Neuronal stem cell (in vitro differentiated cells): ENCODE measurements at regions not wholly inside any gene's neighbourhood (a gene's known extent, or its start where the extent isn't known, plus 50 kb on each side); places are given as distances from the start of the nearest gene placed in this dataset.

Source experiments
- DNase-seq: peaks from one replicate; pipeline ENCODE4 v3.0.0-alpha.2; 2013; ENCODE audit warnings: low spot score
- H2AFZ ChIP-seq: one replicate; pipeline ENCODE4 v1.6.1; 2013; ENCODE audit warnings: mild to moderate bottlenecking, low read length, inconsistent platforms
- H2AK5ac ChIP-seq: 2 replicates; pipeline ENCODE4 v1.6.1; 2013; ENCODE audit warnings: low read depth, mild to moderate bottlenecking, inconsistent platforms, low read length, moderate library complexity, mixed read lengths
- H2BK120ac ChIP-seq: 2 replicates; pipeline ENCODE4 v1.6.1; 2013; ENCODE audit warnings: low read depth, mild to moderate bottlenecking, inconsistent platforms, low read length, moderate library complexity, mixed read lengths
- H2BK12ac ChIP-seq: one replicate; pipeline ENCODE4 v1.6.1; 2013; ENCODE audit warnings: low read length, inconsistent platforms
- H2BK15ac ChIP-seq: 2 replicates; pipeline ENCODE4 v1.6.1; 2013; ENCODE audit warnings: mild to moderate bottlenecking, low read length, inconsistent platforms, mixed read lengths
- H2BK5ac ChIP-seq: one replicate; pipeline ENCODE4 v1.6.1; 2013; ENCODE audit warnings: inconsistent platforms, mild to moderate bottlenecking, low read length, moderate library complexity
- H3K14ac ChIP-seq: one replicate; pipeline ENCODE4 v1.6.1; 2013; ENCODE audit warnings: low read length, inconsistent platforms
- H3K18ac ChIP-seq: 2 replicates; pipeline ENCODE4 v1.6.1; 2013; ENCODE audit warnings: low read length, inconsistent platforms
- H3K23ac ChIP-seq: 2 replicates; pipeline ENCODE4 v1.6.1; 2013; ENCODE audit warnings: low read depth, mild to moderate bottlenecking, mixed read lengths, low read length, inconsistent platforms; ENCODE audit not compliant: poor library complexity
- H3K27ac ChIP-seq: replicated peaks from 3 replicates; pipeline ENCODE4 v1.5.1; 2013; ENCODE audit warnings: low read length, inconsistent platforms
- H3K27me3 ChIP-seq, 3 experiments: 2 replicates each; pipeline ENCODE4 v1.6.1; 2013; ENCODE audit warnings: low read length in 3 of 3, mild to moderate bottlenecking in 2 of 3, inconsistent platforms in 1 of 3, low read depth in 1 of 3, mixed read lengths in 1 of 3, moderate library complexity in 1 of 3; ENCODE audit not compliant: control insufficient read depth in 3 of 3, insufficient read depth in 3 of 3
- H3K36me3 ChIP-seq, 2 donors: replicated peaks in 1 of 2; 2 replicates each; pipeline ENCODE4 v1.6.1; 2013; ENCODE audit warnings: low read length in 2 of 2; ENCODE audit not compliant: control insufficient read depth in 2 of 2, insufficient read depth in 2 of 2
- H3K4ac ChIP-seq: 2 replicates; pipeline ENCODE4 v1.6.1; 2013; ENCODE audit warnings: inconsistent platforms, mild to moderate bottlenecking, low read length, moderate library complexity
- H3K4me1 ChIP-seq, 2 donors: 1 replicate in 1 of 2; 2 replicates in 1 of 2; pipeline ENCODE4 v1.6.1; 2013; ENCODE audit warnings: low read length in 2 of 2, low read depth in 1 of 2; ENCODE audit not compliant: control insufficient read depth in 2 of 2, insufficient read depth in 1 of 2
- H3K4me2 ChIP-seq: one replicate; pipeline ENCODE4 v1.6.1; 2013; ENCODE audit warnings: mild to moderate bottlenecking, low read length, inconsistent platforms; ENCODE audit not compliant: insufficient read depth, poor library complexity, severe bottlenecking
- H3K4me3 ChIP-seq, 2 donors: 2 replicates each; pipeline ENCODE4 v1.5.1; 2013; ENCODE audit warnings: low read length in 2 of 2, mild to moderate bottlenecking in 2 of 2, inconsistent platforms in 1 of 2, moderate library complexity in 1 of 2
- H3K79me1 ChIP-seq: one replicate; pipeline ENCODE4 v1.6.1; 2013; ENCODE audit warnings: low read depth, mild to moderate bottlenecking, inconsistent platforms, low read length, moderate library complexity
- H3K9ac ChIP-seq: one replicate; pipeline ENCODE4 v1.6.1; 2013; ENCODE audit warnings: mild to moderate bottlenecking, low read depth, low read length, inconsistent platforms; ENCODE audit not compliant: poor library complexity
- H3K9me3 ChIP-seq, 2 donors: replicated peaks in 1 of 2; 2 replicates each; pipeline versions ENCODE3 to v1.6.1; 2013; ENCODE audit warnings: low read length in 2 of 2, mild to moderate bottlenecking in 2 of 2, inconsistent platforms in 1 of 2, low read depth in 1 of 2, mixed read lengths in 1 of 2, moderate library complexity in 1 of 2; ENCODE audit not compliant: control insufficient read depth in 2 of 2, insufficient read depth in 1 of 2
- H4K8ac ChIP-seq: one replicate; pipeline ENCODE4 v1.6.1; 2013; ENCODE audit warnings: low read depth, mild to moderate bottlenecking, inconsistent platforms, low read length, moderate library complexity
- H4K91ac ChIP-seq: one replicate; pipeline ENCODE4 v1.6.1; 2013; ENCODE audit warnings: low read length, low read depth, mild to moderate bottlenecking, inconsistent platforms; ENCODE audit not compliant: poor library complexity
- WGBS, 2 donors: extraction: QIAGEN DNeasy Blood & Tissue Kit; methylation state at CpG; one replicate each; pipeline ENCODE4 v1.1.7; 2013; ENCODE audit warnings: missing lambda C conversion rate in 2 of 2, mixed read lengths in 1 of 2; ENCODE audit not compliant: insufficient read length in 2 of 2, insufficient replicate concordance in 1 of 2; ENCODE audit errors: extremely low coverage in 2 of 2; 5-methylcytosine and 5-hydroxymethylcytosine counted together

GRCh38 chr17:31595666-31596381, 204.3 kb downstream of the RAB11FIP4 start:
- H3K4ac ChIP-seq, result no peak overlapping the region
- peaks cover 0 to 5% of the 10 kb centered on the region in 2 donors for H3K4me1 ChIP-seq
- no peaks in the 10 kb centered on the region for H3K36me3 ChIP-seq
- H3K9ac ChIP-seq, result no peak overlapping the region
- H3K4me3 ChIP-seq, result no peak overlapping the region
- no peak overlapping the region for H3K27ac ChIP-seq
- no peak overlapping the region for H2BK120ac ChIP-seq
- H2AK5ac ChIP-seq, result no peak overlapping the region
- peak overlapping the region; percentile 14 for H4K91ac ChIP-seq
- DNase-seq, result no peak
- H3K27me3 ChIP-seq, result no peaks in the 10 kb centered on the region
- no peak overlapping the region for H2BK5ac ChIP-seq
- no peak overlapping the region for H3K18ac ChIP-seq
- no peak overlapping the region for H4K8ac ChIP-seq
- H3K9me3 ChIP-seq, result no peaks in the 10 kb centered on the region
- no peak overlapping the region for H3K23ac ChIP-seq
- H3K79me1 ChIP-seq, result no peaks in the 10 kb centered on the region
- no CpG with 5 or more reads among the region's 10 CpGs for WGBS, 2 donors
- peak overlapping the region; percentile 81 for H2AFZ ChIP-seq
- no peak overlapping the region for H3K4me2 ChIP-seq
- H3K14ac ChIP-seq, result no peak overlapping the region
- no peak overlapping the region for H2BK12ac ChIP-seq
- H2BK15ac ChIP-seq, result no peak overlapping the region

DNA sequence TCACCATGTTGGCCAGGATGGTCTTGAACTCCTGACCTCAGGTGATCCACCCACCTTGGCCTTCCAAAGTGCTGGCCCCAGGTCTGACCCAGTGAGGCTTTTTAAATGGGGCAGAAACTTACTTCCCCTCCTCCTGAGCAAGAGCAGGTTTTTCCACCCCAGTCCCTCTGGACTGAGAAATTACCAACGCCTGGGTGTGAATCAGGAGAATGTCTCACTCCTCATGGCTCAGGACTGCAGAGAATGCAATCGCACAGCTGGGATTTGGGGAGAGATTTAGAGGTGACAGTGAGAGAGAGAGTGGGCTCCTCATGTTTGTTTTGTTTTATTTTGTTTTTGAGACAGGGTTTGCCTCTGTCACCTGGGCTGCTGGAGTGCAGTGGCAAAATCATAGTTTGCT, 203.6 kb downstream of the RAB11FIP4 start:
- Histone ChIP-seq H2BK5ac (no peak overlapping the region), H3K23ac (no peak overlapping the region), H2BK120ac (no peak overlapping the region), H4K8ac (no peak overlapping the region), H2BK12ac (no peak overlapping the region), H3K27me3 (no peaks in the 10 kb centered on the region), H3K4me2 (no peak overlapping the region), H2AFZ (no peak overlapping the region), H3K4me3 (no peak overlapping the region), H2BK15ac (no peak overlapping the region), H3K18ac (no peak overlapping the region), H3K36me3 (no peaks in the 10 kb centered on the region), H3K79me1 (no peaks in the 10 kb centered on the region), H3K4ac (no peak overlapping the region), H3K4me1 (peaks cover 0 to 5% of the 10 kb centered on the region in 2 donors), H3K9ac (no peak overlapping the region), H3K14ac (no peak overlapping the region), H4K91ac (no peak overlapping the region), H2AK5ac (no peak overlapping the region), H3K27ac (no peak overlapping the region), H3K9me3 (no peaks in the 10 kb centered on the region)
- no peak for DNase-seq
- WGBS, 2 donors, result no CpG with 5 or more reads among the region's 2 CpGs

DNA sequence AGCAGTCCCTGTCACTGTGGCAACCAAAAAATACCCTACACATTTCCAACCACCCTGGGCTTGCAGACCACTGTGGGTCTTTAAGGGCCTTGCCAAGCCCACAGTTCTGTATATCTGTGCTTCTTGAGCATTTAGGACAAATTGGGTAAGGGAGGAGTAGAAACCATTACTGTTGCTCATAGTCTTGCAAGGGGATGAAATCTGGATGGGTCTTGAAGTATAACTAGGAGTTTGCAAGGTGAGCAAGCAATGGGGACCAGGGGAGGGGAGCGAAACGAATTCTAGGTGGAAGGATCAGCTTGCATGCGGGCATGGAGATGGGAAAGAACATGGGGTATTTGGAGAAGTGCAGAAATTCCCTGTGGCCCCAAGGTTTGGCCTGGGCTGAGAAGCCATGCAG, 202.9 kb downstream of the RAB11FIP4 start:
- DNase-seq, result no peak
- Histone ChIP-seq H3K4me2 (no peak overlapping the region), H2BK120ac (no peak overlapping the region), H3K27ac (no peak overlapping the region), H3K27me3 (no peaks in the 10 kb centered on the region), H3K9me3 (no peaks in the 10 kb centered on the region), H2BK12ac (no peak overlapping the region), H3K14ac (no peak overlapping the region), H3K4me1 (peaks cover 0 to 5% of the 10 kb centered on the region in 2 donors), H3K23ac (no peak overlapping the region), H3K36me3 (no peaks in the 10 kb centered on the region), H3K18ac (no peak overlapping the region), H4K91ac (no peak overlapping the region), H2AFZ (no peak overlapping the region), H3K4me3 (no peak overlapping the region), H2AK5ac (no peak overlapping the region), H3K4ac (no peak overlapping the region), H3K79me1 (no peaks in the 10 kb centered on the region), H2BK15ac (no peak overlapping the region), H4K8ac (no peak overlapping the region), H3K9ac (no peak overlapping the region), H2BK5ac (no peak overlapping the region)
- whole genome bisulfite sequencing, 2 donors, result no CpG with 5 or more reads among the region's 3 CpGs

DNA sequence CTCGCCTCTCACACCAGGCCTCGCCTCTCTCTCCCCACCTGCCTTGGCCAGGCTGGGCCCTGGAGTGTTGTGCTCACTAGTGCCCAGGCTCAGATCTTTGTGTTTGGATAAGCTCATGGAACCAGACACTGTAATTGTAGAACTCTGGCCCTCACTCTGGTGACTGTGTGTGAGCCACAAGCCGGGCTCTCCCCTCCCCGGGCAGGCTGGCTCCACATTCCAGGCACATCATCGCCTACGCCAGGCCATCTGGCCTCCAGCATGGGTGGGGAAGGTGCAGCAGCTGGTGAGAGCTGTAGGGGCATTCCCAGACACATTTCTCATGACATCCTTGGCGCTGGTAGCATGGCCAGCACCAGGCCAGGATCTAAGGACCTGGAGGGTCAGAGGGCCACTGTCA, 202.3 kb downstream of the RAB11FIP4 start:
- Histone ChIP-seq H4K8ac (no peak overlapping the region), H2BK120ac (no peak overlapping the region), H3K4ac (no peak overlapping the region), H3K4me1 (peaks cover 0 to 5% of the 10 kb centered on the region in 2 donors), H2AFZ (no peak overlapping the region), H4K91ac (no peak overlapping the region), H3K9me3 (no peaks in the 10 kb centered on the region), H3K14ac (no peak overlapping the region), H3K27ac (no peak overlapping the region), H3K79me1 (no peaks in the 10 kb centered on the region), H3K27me3 (no peaks in the 10 kb centered on the region), H3K18ac (peak overlapping the region; percentile 35), H2BK12ac (peak overlapping the region; percentile 26), H2AK5ac (no peak overlapping the region), H3K4me2 (no peak overlapping the region), H3K36me3 (no peaks in the 10 kb centered on the region), H2BK5ac (no peak overlapping the region), H2BK15ac (no peak overlapping the region), H3K4me3 (no peak overlapping the region), H3K9ac (no peak overlapping the region), H3K23ac (no peak overlapping the region)
- WGBS, 2 donors, result no CpG with 5 or more reads among the region's 7 CpGs
- DNase-seq, result no peak
